ENCODE measurements at regions not wholly inside any gene's neighbourhood (a gene's known extent, or its start where the extent isn't known, plus 50 kb on each side); places are given as distances from the start of the nearest gene placed in this dataset.
A peak's percentile ranks its signal among the peaks of the same experiment; 100 is the strongest.

GRCh38 chr4:125891597-125892258 lies 577.0 kb downstream of the FAT4 start:
- peak in 1 of 4 donors; percentile 4 for DNase-seq (ENCODE audit: low read depth in 4 of 4, low spot score in 2 of 4)

- DNase-seq (ENCODE audit: low read depth in 4 of 4, low spot score in 2 of 4): no peak
These were observed 590.0 kb downstream of the FAT4 start for GRCh38 chr4:125904802-125905201.

GRCh38 chr4:125911058-125911457 lies 596.3 kb downstream of the FAT4 start:
- DNase-seq (ENCODE audit: low read depth in 4 of 4, low spot score in 2 of 4): no peak

- no peak for DNase-seq (ENCODE audit: low read depth in 4 of 4, low spot score in 2 of 4)
These were observed 596.7 kb downstream of the FAT4 start for GRCh38 chr4:125911481-125911880.

- DNase-seq (ENCODE audit: low read depth in 4 of 4, low spot score in 2 of 4): no peak
These were observed 602.8 kb downstream of the FAT4 start for GRCh38 chr4:125917559-125917958.

GRCh38 chr4:125928652-125929051 lies 613.9 kb downstream of the FAT4 start:
- DNase-seq (ENCODE audit: low read depth in 4 of 4, low spot score in 2 of 4): no peak

- DNase-seq (ENCODE audit: low read depth in 4 of 4, low spot score in 2 of 4): no peak
These were observed 623.8 kb downstream of the FAT4 start for GRCh38 chr4:125938541-125938940.

- no peak for DNase-seq (ENCODE audit: low read depth in 4 of 4, low spot score in 2 of 4)
These were observed 625.7 kb downstream of the FAT4 start for GRCh38 chr4:125940426-125940825.

- DNase-seq (ENCODE audit: low read depth in 4 of 4, low spot score in 2 of 4): no peak
These were observed 630.2 kb downstream of the FAT4 start for GRCh38 chr4:125944966-125945365.

- DNase-seq (ENCODE audit: low read depth in 4 of 4, low spot score in 2 of 4): no peak
These were observed 633.3 kb downstream of the FAT4 start for GRCh38 chr4:125948021-125948420.

- DNase-seq (ENCODE audit: low read depth in 4 of 4, low spot score in 2 of 4): no peak
These were observed 636.6 kb downstream of the FAT4 start for GRCh38 chr4:125951261-125951887.

GRCh38 chr4:125952631-125953030 lies 637.9 kb downstream of the FAT4 start:
- no peak for DNase-seq (ENCODE audit: low read depth in 4 of 4, low spot score in 2 of 4)

- DNase-seq (ENCODE audit: low read depth in 4 of 4, low spot score in 2 of 4): no peak
These were observed 641.5 kb downstream of the FAT4 start for GRCh38 chr4:125956276-125956675.

GRCh38 chr4:125958519-125958918 lies 643.8 kb downstream of the FAT4 start:
- DNase-seq (ENCODE audit: low read depth in 4 of 4, low spot score in 2 of 4): no peak

- DNase-seq (ENCODE audit: low read depth in 4 of 4, low spot score in 2 of 4): no peak
These were observed 646.9 kb downstream of the FAT4 start for GRCh38 chr4:125961626-125962025.

GRCh38 chr4:125975861-125976397 lies 661.2 kb downstream of the FAT4 start:
- peak in 1 of 4 donors; percentile 10 for DNase-seq (ENCODE audit: low read depth in 4 of 4, low spot score in 2 of 4)

GRCh38 chr4:125979950-125980349 lies 665.2 kb downstream of the FAT4 start:
- no peak for DNase-seq (ENCODE audit: low read depth in 4 of 4, low spot score in 2 of 4)

GRCh38 chr4:125983168-125983567 lies 668.4 kb downstream of the FAT4 start:
- DNase-seq (ENCODE audit: low read depth in 4 of 4, low spot score in 2 of 4): no peak

- DNase-seq (ENCODE audit: low read depth in 4 of 4, low spot score in 2 of 4): no peak
These were observed 671.1 kb downstream of the FAT4 start for GRCh38 chr4:125985856-125986255.

- no peak for DNase-seq (ENCODE audit: low read depth in 4 of 4, low spot score in 2 of 4)
These were observed 671.6 kb downstream of the FAT4 start for GRCh38 chr4:125986307-125986706.

- DNase-seq (ENCODE audit: low read depth in 4 of 4, low spot score in 2 of 4): no peak
These were observed 673.7 kb downstream of the FAT4 start for GRCh38 chr4:125988464-125988863.

- peak in 1 of 4 donors; percentile 13 for DNase-seq (ENCODE audit: low read depth in 4 of 4, low spot score in 2 of 4)
These were observed 676.6 kb downstream of the FAT4 start for GRCh38 chr4:125991398-125991797.
